Activated CD4-positive, alpha-beta T cell treated with anti-CD3 and anti-CD28 coated beads for 48 hours (primary cell): ENCODE measurements at regions not wholly inside any gene's neighbourhood (a gene's known extent, or its start where the extent isn't known, plus 50 kb on each side); places are given as distances from the start of the nearest gene placed in this dataset.

ENCODE experiments used
- DNase-seq: peaks from one replicate; pipeline ENCODE4 v3.0.0-alpha.2; 2020

GRCh38 chr2:184498936-184499335, 99.4 kb upstream of the ZNF804A start:
- DNase-seq = no peak

- DNase-seq = no peak
Observed at GRCh38 chr2:184504252-184504651, 94.1 kb upstream of the ZNF804A start.

- DNase-seq = no peak
Observed at GRCh38 chr2:184507254-184507653, 91.1 kb upstream of the ZNF804A start.

GRCh38 chr2:184517402-184517801, 80.9 kb upstream of the ZNF804A start:
- no peak for DNase-seq

GRCh38 chr2:184520441-184520840, 77.9 kb upstream of the ZNF804A start:
- DNase-seq = no peak

GRCh38 chr2:184523732-184524131, 74.6 kb upstream of the ZNF804A start:
- DNase-seq = no peak

- DNase-seq = no peak
Observed at GRCh38 chr2:184524551-184525382, 73.6 kb upstream of the ZNF804A start.

- no peak for DNase-seq
Observed at GRCh38 chr2:184527058-184527457, 71.3 kb upstream of the ZNF804A start.

- DNase-seq = no peak
Observed at GRCh38 chr2:184528119-184528518, 70.2 kb upstream of the ZNF804A start.

- no peak for DNase-seq
Observed at GRCh38 chr2:184530239-184530638, 68.1 kb upstream of the ZNF804A start.

GRCh38 chr2:184530959-184531358, 67.4 kb upstream of the ZNF804A start:
- DNase-seq = no peak

- DNase-seq = no peak
Observed at GRCh38 chr2:184532551-184532950, 65.8 kb upstream of the ZNF804A start.

GRCh38 chr2:184534986-184535385, 63.3 kb upstream of the ZNF804A start:
- no peak for DNase-seq

- DNase-seq = no peak
Observed at GRCh38 chr2:184540246-184540789, 58.0 kb upstream of the ZNF804A start.

GRCh38 chr2:184541591-184541990, 56.7 kb upstream of the ZNF804A start:
- no peak for DNase-seq

GRCh38 chr2:184543832-184544231, 54.5 kb upstream of the ZNF804A start:
- no peak for DNase-seq
